HG03108 (cell line): ENCODE measurements at regions not wholly inside any gene's neighbourhood (a gene's known extent, or its start where the extent isn't known, plus 50 kb on each side); places are given as distances from the start of the nearest gene placed in this dataset.

Experiments
- ATAC-seq: cut with Tn5 transposase; IDR thresholded peaks from one replicate; pipeline ENCODE4 v1.9.1; 2021; ENCODE audit warnings: moderate library complexity; ENCODE audit not compliant: unreplicated experiment

GRCh38 chr5:92907938-92908606, 672.9 kb downstream of the NR2F1-AS1 start:
- ATAC-seq, result no peak

GRCh38 chr5:92906798-92907376, 674.1 kb downstream of the NR2F1-AS1 start:
- ATAC-seq, result no peak

GRCh38 chr5:92904021-92904420, 677.0 kb downstream of the NR2F1-AS1 start:
- no peak for ATAC-seq

- no peak for ATAC-seq
These were observed 681.4 kb downstream of the NR2F1-AS1 start for GRCh38 chr5:92899611-92900010.

- ATAC-seq, result no peak
These were observed 684.3 kb downstream of the NR2F1-AS1 start for GRCh38 chr5:92896722-92897121.

GRCh38 chr5:92890841-92891244, 690.2 kb downstream of the NR2F1-AS1 start:
- no peak for ATAC-seq

- ATAC-seq, result no peak
These were observed 691.9 kb downstream of the NR2F1-AS1 start for GRCh38 chr5:92889140-92889539.

GRCh38 chr5:92887254-92887653, 693.8 kb downstream of the NR2F1-AS1 start:
- no peak for ATAC-seq

- no peak for ATAC-seq
These were observed 694.3 kb downstream of the NR2F1-AS1 start for GRCh38 chr5:92886751-92887150.

GRCh38 chr5:92885950-92886349, 695.1 kb downstream of the NR2F1-AS1 start:
- ATAC-seq, result no peak

GRCh38 chr5:92884469-92884868, 696.5 kb downstream of the NR2F1-AS1 start:
- no peak for ATAC-seq

- no peak for ATAC-seq
These were observed 701.0 kb downstream of the NR2F1-AS1 start for GRCh38 chr5:92879806-92880543.

GRCh38 chr5:92874790-92875189, 706.2 kb downstream of the NR2F1-AS1 start:
- no peak for ATAC-seq

GRCh38 chr5:92868442-92868841, 712.6 kb downstream of the NR2F1-AS1 start:
- ATAC-seq, result no peak

GRCh38 chr5:92864591-92864990, 716.4 kb downstream of the NR2F1-AS1 start:
- no peak for ATAC-seq

GRCh38 chr5:92863666-92864065, 717.4 kb downstream of the NR2F1-AS1 start:
- no peak for ATAC-seq

- ATAC-seq, result no peak
These were observed 719.3 kb downstream of the NR2F1-AS1 start for GRCh38 chr5:92861531-92862285.

GRCh38 chr5:92860061-92860460, 721.0 kb downstream of the NR2F1-AS1 start:
- ATAC-seq, result no peak

GRCh38 chr5:92852219-92852618, 728.8 kb downstream of the NR2F1-AS1 start:
- ATAC-seq, result no peak

GRCh38 chr5:92850886-92851285, 730.1 kb downstream of the NR2F1-AS1 start:
- ATAC-seq, result no peak

- no peak for ATAC-seq
These were observed 731.3 kb downstream of the NR2F1-AS1 start for GRCh38 chr5:92849756-92850155.
